OCI-M1 (cell line): ENCODE measurements at regions not wholly inside any gene's neighbourhood (a gene's known extent, or its start where the extent isn't known, plus 50 kb on each side); places are given as distances from the start of the nearest gene placed in this dataset.
A peak's percentile ranks its signal among the peaks of the same experiment; 100 is the strongest.

Experiments
- DNase-seq: peaks from one replicate; lab custom pipeline; 2025; lab: John Stamatoyannopoulos, UW

- no peak for DNase-seq
Observed at GRCh38 chr6:113406048-113406695, 451.0 kb upstream of the MARCKS start.

DNA sequence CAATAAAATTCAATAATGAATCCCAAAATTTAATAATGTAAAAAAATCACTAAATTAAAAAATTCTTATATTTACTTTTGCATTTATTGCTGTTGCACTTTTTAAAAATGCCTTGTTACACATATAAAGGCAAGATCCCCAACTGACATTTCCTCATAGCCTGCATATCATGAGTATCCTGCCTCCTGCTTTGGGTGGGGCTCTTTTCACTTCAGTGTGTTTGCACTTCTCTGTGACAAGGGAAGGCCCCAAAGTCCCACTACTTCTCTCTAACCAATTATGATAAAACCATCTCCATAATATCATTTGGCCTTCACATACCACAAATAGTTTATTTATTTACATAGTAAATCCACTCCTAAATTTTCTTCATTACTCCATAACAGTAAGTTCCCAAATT is 446.1 kb upstream of the MARCKS start:
- peak; percentile 42 for DNase-seq

DNA sequence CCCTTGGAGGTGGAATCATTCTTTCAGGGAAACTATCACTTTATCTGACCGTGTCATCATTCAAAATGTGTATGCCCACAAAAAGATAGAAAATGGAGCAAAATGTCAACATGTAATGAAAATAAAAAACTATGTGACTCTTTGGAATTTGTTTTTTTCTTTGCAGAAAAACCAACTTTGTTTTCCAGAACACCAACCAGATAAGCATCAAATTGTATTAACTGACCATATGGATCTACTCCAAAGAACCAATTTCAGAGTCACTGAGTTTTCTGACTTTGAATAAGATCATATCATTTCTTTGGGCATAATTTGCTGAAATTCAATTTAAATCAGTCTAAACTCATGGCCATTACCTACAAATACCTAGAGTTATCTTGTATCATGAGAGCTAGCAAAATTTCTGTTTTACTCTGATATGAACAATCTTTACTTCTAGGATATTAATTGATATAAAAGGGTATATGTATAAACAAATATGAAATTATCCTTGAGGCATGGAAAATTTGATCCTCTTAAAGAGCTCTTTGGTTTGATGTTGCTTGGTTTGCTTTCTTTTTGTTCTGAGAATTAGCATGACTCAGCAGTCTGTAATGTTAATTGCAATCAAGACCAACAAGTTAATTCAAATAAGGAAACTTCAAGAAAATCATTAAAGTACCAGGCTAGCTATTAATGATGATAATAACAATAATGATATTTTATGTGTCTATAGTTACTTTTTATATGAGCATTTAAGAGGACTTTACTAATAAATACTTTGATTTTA is 444.4 kb upstream of the MARCKS start:
- DNase-seq = peak; percentile 54

DNA sequence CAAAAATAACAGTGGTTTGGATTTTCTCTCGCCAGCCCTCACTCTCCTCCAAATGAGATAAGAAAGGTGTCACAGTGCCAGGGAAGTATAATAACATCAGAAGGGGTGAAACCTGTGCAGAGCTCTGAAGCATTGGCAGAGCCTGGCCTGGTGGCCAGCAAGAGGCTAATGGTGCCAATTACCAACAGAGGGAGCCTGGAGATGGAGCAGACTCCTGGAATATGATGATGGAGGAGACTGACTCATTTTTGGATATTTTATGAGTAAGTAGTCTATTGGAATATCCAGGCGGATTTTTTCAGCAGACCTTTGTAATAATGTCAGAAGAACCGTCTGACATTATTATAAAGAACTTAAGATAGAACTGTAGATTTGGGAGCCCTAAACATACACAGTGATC is 442.6 kb upstream of the MARCKS start:
- DNase-seq = peak; percentile 17

- no peak for DNase-seq
Observed at GRCh38 chr6:113416170-113416569, 441.0 kb upstream of the MARCKS start.

DNA sequence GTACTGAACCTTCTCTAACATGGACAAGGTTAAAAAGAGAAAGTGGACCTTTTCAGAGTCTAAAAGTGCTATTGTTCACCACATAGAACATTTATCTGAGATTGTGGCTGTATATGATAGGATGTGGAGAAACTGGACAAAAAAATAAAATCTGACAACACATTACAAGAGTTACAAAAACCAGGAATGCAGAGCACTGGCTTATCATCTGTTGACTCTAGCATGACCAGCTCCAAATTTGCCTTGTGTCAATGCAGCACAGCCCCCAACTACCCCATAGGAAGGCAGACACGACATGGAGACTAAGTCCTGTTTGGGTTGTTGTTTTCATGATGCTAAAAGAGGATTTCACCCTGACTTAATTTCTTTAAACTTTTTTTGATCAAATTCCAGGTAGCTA is 436.9 kb upstream of the MARCKS start:
- DNase-seq = no peak

- DNase-seq = no peak
Observed at GRCh38 chr6:113421997-113422396, 435.1 kb upstream of the MARCKS start.

GRCh38 chr6:113423956-113424355 is 433.2 kb upstream of the MARCKS start:
- no peak for DNase-seq

DNA sequence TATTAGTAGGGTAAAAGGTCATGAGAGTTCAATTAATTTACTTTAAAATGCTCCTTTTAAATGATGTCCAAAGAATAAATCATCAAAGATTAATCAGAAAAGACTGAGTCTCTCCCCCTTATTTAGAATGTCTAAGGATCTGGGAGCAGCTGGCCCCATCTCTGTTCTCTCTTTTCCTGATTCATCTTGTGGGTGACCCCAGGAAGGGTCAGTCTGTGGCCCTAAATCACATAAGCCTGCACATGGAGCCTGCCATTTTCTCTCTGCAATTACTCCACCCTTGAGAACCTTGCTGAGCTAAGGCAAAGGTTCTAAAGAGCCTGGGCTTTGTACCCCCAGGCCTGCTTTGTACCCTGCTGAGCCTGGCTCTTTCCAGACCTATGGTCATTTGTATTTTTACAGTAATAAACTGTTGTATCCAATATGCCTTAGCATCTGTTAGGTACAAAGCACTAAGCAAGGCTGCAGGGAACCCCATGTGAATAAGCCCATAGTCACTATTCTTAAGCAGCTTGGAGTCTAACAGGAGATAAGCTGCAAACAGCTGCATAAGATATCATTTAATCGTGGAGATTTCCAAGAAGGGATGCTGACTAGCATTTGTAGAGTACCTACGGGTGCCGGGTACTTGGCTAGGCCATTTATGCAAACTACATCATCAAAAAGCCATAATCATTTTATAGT is 431.0 kb upstream of the MARCKS start:
- DNase-seq = peak; percentile 52

GRCh38 chr6:113427617-113428016 is 429.5 kb upstream of the MARCKS start:
- DNase-seq = no peak

DNA sequence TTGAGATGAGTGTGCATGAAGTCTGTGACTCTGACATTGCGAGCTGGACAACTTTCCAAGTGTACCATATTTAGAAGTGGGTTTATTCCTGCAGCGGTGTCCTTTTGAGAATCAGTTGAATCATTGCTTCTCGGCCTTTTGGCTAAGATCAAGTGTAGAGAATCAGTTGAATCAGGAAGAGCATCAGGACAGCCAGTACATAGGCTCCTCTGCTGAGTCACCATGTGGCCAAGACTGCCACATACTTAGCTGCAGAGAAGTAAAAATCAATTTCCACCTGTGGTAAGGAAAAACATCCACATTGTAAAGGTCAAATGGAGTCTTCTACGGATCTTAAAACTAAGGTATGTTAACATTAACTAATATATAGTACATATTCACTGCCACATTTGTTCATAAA is 428.4 kb upstream of the MARCKS start:
- no peak for DNase-seq

GRCh38 chr6:113432521-113433334 is 424.4 kb upstream of the MARCKS start:
- no peak for DNase-seq

DNA sequence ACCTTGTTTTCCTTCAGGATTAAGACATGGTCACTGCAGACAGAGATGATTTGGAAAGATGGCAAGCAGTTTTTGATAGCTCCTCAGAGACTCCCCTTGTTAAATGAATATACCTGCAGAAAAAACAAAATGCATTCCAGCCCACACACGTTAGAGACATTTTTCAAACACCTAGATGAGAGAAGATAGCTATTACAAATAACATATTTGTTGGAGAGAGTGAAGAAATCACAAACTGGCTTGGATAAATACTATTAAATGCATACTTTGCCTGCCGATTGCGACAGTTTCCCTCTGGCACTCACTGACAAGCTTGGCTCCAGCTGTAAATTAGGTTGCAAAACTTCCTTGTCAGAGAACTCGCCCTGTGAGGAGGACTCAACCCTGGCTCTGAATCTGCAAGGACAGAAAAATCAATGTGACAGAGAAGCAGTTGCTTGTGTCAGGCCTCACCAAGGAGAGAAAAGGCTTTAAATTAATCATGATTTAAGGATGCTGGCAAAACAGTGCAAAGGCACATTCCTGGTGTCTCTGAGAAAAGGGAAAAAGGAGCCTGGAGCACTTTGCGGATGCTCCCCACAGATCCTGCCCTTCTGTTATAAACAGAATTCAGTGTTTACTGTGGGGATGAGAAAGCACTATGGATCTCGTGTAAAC is 423.7 kb upstream of the MARCKS start:
- DNase-seq = no peak

DNA sequence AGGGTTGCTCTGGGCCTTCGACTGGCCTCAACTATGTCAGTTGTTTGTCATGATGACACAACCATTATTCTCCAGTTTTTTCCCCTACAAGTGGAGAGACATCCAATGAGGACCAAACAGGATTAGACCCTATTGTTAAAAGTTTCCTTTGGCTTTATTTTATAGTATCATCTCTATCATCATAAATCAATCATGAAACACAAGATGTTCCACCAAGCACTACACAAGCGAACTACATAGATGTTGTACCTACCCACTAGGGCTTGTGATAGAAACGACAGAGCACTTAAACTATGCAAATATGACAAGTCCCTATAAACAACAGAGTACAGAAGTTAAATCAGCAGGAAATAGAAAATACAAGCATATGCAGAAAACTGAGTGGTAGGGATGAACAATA is 422.5 kb upstream of the MARCKS start:
- no peak for DNase-seq

DNA sequence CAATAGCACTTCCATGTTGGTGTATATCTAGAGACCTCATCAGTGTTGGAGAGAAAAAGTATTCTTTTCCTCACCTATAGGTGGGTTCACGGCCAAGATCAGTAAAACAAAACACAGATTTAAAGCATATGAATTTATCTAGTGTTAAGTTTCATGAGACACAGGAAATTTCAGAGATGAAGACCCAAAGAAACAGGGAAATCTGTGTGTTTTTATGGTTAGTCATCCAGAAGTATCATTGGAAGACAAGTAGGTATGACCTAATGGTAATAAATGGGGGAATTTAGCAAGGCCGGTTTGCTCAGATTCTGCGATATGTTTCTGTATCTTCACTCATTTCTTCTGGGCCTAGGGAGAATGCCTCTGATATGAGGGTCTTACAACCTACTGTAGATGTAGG is 419.6 kb upstream of the MARCKS start:
- no peak for DNase-seq

DNA sequence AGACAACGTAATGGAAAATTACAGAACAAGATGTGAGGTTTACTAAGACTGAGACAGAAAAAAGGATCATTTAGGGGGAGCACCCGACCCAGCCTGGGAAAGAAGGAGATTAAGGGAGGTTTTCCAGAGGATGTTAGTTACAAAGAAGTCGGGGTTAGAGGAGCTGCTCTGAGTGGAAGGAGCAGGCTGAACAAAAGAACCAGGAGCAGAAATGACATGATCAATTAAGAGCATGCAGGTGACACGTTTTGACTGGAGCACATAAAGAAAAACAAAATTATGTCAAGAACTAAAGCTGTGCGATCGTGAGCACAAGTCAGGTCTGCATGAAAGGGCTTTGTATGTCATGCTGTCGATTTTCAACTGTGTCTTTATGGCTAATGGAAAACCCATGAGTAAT is 417.3 kb upstream of the MARCKS start:
- no peak for DNase-seq

- no peak for DNase-seq
Observed at GRCh38 chr6:113442040-113442439, 415.1 kb upstream of the MARCKS start.

DNA sequence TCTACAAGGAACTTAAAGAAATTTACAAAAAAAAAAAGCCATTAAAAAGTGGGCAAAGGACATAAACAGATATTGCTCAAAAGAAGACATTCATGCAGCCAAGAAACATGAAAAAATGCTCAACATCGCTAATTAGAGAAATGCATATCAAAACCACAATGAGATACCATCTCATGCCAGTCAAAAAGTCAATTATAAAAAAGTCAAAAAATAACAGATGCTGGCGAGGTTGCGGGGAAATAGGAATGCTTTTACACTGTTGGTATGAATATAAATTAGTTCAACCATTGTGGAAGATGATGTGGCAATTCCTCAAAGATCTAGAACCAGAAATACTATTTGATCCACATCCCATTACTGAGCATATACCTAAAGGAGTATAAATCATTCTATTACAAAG is 411.9 kb upstream of the MARCKS start:
- no peak for DNase-seq

GRCh38 chr6:113447088-113447831 is 409.9 kb upstream of the MARCKS start:
- DNase-seq = peak; percentile 51

- no peak for DNase-seq
Observed at GRCh38 chr6:113449051-113449450, 408.1 kb upstream of the MARCKS start.

- no peak for DNase-seq
Observed at GRCh38 chr6:113450061-113450465, 407.1 kb upstream of the MARCKS start.
